HG03175 (cell line): ENCODE measurements at regions not wholly inside any gene's neighbourhood (a gene's known extent, or its start where the extent isn't known, plus 50 kb on each side); places are given as distances from the start of the nearest gene placed in this dataset.

Experiments
- ATAC-seq: cut with Tn5 transposase; IDR thresholded peaks from one replicate; pipeline ENCODE4 v1.9.1; 2021; ENCODE audit warnings: mild to moderate bottlenecking, moderate library complexity; ENCODE audit not compliant: unreplicated experiment

- no peak for ATAC-seq
Measured at GRCh38 chr11:32316232-32316631, 119.1 kb downstream of the WT1 start.

DNA sequence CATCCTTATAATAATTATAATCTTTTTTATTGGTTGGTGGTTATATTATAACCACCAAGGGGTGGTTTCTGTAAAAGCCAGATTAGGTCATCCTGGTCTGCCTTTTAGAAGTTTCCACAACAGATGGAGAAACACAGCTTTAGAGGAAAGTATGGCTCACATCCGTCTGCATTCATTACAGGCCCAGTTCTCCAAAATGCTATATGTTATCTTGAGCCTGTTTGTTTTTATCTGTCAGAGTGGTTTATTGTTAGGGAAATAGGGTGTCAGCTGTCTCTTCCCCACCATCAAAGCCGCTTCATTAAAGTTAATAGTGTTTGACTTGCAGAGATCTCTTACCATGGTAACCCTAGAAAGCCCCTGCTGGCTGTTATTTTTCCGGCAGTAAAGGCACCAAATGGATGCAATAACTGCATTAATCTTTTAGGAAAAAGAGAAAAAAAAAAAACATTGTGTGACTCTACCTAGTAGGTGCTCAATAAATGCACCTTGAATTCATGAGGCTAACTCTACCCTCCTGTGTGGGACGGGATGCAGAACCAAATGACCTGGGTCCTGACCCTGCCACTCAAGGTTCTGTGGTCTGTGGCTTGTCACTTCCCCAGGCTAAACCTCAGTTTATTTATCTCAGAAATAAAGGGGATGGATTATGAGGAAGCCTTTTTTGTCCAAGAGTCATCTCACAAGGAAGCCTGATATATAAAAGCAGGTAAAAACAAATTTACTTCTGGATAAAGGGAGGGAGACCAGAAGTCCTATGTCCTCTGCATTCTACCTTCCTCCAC is 118.3 kb downstream of the WT1 start:
- no peak for ATAC-seq

DNA sequence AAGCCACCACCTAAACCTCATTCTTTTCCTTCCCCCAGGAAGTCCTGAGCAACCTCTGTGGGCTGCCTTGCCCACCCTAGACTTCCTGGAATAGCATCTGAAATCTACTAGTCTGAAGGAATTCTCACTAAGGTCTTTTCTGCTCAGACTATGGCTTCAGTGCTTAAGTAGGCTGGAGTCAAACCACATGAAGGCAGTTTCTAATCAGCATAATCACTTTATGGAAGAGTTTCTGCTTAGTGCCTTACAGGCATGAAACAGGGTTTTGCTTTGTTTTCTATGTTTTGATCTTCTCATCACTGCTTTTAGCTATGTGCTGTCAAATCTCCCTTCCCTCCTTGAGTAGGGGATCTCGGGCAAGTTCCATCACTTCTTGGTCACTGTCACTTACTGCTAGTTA is 117.7 kb downstream of the WT1 start:
- no peak for ATAC-seq

DNA sequence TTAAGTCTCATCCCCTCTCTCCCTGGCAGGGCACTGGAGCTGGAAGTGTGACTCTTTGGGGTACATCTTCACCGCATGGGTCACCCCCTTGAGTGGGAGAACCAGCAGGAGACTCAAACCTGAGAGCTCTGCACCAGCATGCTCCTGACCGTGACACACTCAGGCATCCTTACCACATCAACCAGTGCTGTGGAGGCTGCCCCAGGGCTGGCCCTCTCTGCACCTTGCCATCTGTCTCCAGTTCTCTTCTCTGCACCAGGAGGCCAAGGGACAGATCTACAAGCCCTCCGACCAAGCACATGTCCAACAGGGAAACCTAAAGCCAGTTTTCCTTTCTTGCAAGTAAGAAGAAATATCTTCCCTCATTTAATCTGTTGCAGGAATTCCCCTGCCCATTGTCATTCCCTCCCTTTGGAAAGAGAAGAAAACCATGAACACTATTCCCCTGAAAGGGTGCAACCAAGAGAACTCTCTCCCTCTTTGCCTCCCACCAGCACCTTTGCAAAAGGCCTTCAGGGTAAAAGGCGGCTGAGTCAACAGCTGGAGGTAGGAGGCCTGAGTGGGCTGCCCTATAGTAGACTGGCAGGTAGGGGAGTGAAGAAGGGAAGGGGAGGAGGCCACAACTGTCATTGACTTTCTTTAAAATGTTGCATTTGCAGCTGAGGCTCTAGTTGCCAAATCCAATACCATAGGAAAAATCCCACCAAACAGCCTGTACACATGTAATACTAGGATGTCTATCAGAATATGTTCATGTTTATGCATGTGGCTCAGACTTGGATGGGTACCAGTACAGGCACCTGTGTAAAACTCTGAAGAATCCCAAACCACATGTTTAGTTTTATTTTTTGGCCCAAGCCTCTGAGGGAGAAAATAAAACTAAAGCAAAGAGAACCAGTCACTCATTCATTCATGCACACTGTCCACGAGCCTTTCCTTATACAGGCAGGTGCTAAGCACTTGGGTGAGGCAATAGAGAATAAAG is 117.0 kb downstream of the WT1 start:
- no peak for ATAC-seq

GRCh38 chr11:32323814-32324130 is 111.6 kb downstream of the WT1 start:
- no peak for ATAC-seq

DNA sequence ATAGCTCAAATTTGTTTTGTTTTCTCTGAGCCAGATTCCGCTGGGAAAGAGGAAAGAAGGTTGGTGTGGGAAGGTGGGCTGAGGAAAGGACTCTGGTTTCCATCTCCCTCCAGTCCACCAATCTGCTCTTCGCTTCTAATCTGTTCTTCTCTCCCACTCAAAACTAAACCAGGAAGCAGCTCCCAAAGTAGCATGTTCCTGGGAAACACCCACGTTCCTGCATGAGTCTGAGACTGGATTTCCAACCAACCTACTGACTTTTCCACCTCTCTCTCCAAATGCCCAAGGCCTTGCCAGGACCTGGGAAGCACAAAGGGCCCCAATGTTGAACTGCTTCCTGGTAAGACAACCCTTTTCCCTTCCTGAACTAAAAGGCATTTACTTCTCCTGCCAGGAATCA is 110.2 kb downstream of the WT1 start:
- no peak for ATAC-seq

DNA sequence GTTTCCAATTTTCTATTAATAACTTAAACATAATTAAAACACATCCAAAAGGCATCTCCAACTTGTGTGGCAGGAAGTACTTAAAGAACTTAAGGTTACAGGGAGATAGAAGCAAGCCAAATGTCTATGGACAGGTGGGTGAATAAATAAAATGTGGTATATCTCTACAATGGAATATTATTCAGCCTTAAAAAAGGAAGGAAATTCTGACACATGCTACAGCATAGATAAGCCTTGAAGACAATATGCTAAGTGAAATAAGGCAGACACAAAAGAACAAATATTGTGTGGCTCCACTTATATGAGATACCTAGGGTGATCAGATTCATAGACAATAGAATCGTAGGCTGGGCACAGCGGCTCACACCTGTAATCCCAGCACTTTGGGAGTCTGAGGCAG is 109.6 kb downstream of the WT1 start:
- no peak for ATAC-seq

DNA sequence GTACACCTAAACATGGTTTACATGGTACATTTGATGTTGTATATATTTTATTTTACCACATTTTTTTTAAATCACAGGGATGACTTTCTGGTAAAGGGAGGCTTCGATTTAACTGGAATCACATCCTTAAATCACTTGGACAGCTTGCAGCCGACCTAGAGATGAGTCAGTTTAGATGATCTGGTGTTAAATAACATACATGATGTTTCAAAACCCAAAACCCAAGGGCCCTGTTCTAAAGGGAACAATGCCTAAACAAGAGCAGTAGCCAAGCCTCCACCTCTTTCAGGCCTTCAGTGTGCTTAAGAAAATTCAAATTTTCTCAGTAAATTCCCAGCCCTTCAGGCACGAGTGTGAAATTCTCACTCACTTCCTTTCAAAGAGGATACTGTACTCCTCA is 108.8 kb downstream of the WT1 start:
- ATAC-seq = no peak

GRCh38 chr11:32328392-32328791 is 106.9 kb downstream of the WT1 start:
- ATAC-seq = no peak

GRCh38 chr11:32331098-32331497 is 104.2 kb downstream of the WT1 start:
- ATAC-seq = no peak

GRCh38 chr11:32331792-32332191 is 103.5 kb downstream of the WT1 start:
- ATAC-seq = no peak

- ATAC-seq = no peak
Measured at GRCh38 chr11:32332990-32333319, 102.4 kb downstream of the WT1 start.

DNA sequence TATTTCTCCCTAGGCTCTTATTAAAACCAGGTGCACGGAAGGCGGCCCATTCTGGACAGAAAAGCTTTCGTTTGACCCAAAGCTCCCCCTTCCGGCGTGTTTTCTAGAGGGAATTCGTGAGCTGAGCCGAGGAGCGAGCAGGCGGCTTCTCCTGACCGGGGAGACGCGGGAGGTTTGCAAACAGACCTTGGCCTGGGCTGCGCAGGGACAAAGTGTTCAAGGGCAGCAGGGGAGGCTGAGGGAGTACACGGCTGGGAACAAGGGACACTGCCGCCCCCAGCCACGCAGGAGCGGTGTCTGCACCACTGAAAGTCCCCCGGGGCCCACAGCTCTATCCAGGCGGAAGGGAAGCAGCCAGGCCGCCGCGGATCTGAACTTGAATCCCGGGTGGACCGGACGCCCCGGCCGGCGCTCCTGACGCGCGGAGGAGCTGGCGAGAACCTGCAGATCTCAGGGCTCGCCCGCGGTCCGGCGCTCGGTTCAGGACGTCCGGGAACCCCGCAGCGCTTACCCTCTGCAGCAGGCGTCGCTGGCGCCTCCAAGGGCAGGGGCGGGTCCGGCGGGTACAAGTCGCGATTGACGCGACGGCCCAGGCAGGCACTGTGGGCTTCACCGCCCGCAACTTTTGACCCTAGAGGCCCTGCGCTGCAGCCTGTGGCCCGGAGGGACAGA is 101.9 kb downstream of the WT1 start:
- no peak for ATAC-seq

DNA sequence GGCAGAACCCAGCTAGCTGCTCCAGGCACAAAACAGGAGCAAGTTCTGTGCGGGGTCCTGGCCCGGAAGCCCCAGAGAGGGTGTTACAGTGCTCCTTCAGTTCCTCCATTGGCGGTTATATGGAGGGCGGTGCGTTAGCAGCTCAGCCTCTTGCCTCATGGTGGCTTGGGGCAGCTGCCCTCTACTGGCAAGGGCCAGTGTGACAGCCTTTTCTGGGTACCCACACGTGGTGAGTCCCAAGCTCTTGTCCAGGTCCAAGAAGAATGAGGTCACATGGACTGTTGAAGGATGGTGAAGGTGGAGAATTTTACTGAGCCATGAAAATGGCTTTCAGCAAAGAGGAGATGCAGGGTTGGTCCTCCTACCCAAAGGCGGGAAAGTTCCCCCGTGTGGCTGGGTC is 100.5 kb downstream of the WT1 start:
- no peak for ATAC-seq
